T-helper 2 cell treated with Interferon-gamma antibody and Interleukin-4, amounts not matched to agents 100 ng/mL and 5 ng/mL, for 36 hours (primary cell): ENCODE measurements at regions not wholly inside any gene's neighbourhood (a gene's known extent, or its start where the extent isn't known, plus 50 kb on each side); places are given as distances from the start of the nearest gene placed in this dataset.

ENCODE experiments used
- intact Hi-C: fragments of 100-400 bp; cut with micrococcal nuclease; formaldehyde crosslinking; loops from one replicate; pipeline ENCODE4 v1.15.1; 2023

DNA sequence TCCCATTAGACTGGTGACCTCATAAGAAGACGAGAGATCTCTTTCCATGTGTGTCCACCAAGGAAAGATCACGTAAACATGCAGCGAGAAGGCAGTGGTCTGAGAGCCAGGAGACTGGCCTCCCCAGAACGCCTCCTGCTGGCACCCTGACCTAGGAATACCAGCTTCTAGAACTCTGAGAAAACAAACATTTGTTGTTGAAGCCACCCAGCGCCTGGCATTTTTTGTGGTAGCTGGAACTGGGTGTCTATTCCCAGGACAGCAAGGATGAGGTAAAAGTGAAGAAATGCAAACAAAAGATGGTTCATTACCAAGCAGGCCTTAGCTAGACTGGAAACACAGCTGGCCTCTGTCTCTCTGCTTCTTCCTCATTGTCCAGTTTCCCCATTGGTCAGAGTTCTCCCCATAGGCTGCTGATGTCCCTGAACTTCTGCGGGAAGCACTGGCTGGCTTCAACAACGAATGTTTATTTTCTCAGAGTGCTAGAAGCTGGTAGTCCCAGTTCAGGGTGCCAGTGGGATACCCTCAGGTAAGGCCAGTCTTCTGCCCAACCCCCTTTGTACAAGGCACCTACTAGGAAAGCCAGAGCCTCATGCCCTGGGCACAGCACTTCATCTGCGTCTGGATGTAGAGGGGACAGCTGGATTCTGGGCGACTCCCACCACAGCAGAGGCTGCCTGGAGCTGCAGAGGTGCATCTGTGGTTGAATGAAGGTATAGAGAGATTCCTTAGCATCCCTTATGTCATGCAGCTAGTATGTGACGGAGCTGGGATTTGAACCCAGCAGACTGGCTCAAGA lies 304.9 kb downstream of the TCERG1L start:
- intact Hi-C loops = no loop called here

DNA sequence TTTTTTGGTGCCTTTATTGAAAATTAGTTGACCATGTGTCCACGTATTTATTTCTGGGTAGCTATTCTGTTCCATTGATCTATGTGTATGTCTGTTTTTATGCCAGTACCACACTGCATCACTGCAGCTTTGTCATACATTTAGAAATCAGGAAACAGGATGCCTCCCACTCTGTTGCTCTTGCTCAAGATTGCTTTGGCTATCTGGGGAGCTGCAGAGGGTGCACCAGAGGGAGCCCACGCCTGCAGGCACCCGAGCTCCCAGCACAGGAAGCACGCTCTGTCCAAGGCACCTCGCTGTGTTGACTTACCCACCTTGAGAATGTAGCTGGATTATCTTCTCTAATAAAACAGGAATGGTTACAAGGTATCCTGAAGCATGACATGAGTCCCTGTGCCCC lies 301.7 kb downstream of the TCERG1L start:
- intact Hi-C loops = no loop called here

DNA sequence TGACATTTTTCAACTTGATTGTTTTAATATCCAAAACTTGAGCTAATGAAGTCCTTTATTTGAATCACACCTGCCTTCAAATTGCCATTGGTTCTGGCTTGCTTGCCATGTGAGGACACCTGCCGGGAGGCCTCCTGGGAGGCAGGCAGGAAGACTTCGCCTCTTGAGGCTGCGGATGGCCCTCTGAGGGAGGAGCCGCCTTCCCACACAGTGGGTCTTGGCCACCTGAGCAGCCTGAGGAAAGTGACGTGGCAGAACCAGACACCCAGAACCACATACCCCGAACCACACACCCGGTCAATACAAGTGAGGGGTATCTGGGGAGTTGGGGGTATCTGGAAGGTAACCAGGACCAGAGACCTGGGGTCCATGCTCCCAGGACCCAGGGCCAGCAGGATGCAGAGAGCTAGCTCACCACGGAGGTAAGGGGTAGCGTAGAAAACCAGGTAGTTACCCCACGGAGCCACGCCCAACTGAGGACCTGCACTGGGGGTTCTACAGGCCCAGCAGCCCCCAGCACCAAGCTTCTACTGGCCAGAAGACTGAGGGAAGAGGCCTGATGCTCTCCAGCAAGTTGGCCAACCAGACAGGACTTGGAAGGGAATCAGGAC lies 300.5 kb downstream of the TCERG1L start:
- intact Hi-C loops = no loop called here

GRCh38 chr10:131011936-131012640 lies 299.4 kb downstream of the TCERG1L start:
- intact Hi-C loops = no loop called here

DNA sequence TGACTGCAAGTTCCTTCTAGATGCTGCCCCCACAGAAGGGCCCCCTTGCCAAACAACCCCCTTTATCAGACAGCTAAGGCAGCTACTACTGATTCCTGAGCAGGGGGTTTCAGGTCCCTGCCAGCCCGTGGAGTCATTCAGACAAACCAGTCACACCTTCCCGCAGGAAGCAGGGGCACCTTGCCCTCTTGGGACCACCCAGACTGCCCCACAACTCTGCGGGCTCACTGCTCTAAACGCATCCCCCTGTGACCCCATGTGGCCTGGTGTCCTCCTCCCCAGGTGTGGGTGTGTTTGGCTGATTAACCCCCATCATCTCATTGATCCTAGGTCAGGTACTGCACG lies 298.9 kb downstream of the TCERG1L start:
- intact Hi-C loops = no loop called here

- intact Hi-C loops = no loop called here
Observed at GRCh38 chr10:131013281-131013912, 298.1 kb downstream of the TCERG1L start.

DNA sequence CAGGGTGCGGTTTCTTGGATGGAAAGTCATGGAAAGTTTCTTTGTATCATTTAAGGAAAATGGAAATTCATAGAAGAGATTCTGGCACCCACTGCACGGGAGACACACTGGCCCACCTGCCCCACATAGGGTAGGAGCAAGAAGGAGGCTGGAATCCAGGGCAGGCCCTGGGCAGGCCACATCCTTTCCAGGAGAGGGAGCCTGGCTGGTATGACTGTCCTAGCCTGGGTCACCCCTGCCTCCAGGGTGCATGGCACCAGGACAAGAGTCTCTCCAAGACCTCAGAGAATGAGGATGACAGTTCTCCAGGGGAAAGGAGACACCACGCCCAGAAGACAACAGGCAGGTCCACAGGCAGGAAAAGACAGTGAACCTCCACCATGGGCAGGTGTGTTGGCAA lies 297.2 kb downstream of the TCERG1L start:
- intact Hi-C loops = no loop called here

- intact Hi-C loops = no loop called here
Observed at GRCh38 chr10:131015271-131015670, 296.2 kb downstream of the TCERG1L start.

- intact Hi-C loops = no loop called here
Observed at GRCh38 chr10:131016556-131016955, 295.0 kb downstream of the TCERG1L start.

- intact Hi-C loops = no loop called here
Observed at GRCh38 chr10:131017566-131018285, 293.8 kb downstream of the TCERG1L start.

DNA sequence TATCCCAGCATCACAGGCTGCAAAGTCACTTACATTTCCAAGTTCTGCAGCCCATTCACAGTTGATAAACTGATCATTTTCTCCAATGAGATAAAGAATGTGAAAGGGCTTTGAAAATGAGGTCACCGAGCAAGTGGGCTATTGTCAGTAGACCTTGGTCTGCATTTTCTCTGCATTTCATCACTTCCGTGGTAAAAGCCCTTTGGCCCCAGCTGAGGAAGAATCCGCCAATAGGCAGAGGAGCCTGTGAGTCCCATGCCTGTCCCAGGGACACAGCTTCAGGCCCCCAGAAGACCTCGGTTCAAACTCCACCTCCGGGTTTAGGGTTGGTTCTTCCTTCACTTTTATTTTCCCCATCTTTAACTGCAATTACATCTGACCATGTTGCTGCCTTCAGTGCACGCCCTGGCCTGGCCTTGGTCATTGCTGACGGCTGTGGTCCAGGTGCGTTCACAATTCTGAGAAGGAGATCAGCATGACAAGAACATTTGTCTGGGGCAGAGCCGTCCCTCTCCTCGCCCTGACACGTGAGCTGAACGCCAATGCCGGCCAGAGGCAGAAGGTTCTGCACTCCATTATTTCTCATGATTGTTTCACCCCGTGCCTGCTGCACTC lies 292.5 kb downstream of the TCERG1L start:
- intact Hi-C loops = no loop called here

GRCh38 chr10:131019696-131020095 lies 291.8 kb downstream of the TCERG1L start:
- intact Hi-C loops = no loop called here

DNA sequence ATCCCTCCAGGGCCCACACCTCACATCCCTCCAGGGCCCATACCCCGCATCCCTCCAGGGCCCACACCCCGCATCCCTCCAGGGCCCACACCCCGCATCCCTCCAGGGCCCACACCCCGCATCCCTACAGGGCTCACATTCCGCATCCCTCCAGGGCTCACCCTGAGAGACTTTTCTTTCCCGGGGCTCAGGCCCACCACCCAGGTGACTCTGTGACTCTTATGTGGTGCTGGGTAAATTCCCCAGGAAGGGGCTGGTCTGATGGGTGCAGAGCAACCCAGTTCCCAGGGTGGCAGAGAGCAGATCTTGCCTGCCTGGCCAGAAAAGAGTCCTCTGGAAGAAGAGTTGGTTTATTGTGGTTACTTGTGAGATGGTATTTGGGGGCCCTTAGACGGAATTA lies 290.7 kb downstream of the TCERG1L start:
- intact Hi-C loops = no loop called here

DNA sequence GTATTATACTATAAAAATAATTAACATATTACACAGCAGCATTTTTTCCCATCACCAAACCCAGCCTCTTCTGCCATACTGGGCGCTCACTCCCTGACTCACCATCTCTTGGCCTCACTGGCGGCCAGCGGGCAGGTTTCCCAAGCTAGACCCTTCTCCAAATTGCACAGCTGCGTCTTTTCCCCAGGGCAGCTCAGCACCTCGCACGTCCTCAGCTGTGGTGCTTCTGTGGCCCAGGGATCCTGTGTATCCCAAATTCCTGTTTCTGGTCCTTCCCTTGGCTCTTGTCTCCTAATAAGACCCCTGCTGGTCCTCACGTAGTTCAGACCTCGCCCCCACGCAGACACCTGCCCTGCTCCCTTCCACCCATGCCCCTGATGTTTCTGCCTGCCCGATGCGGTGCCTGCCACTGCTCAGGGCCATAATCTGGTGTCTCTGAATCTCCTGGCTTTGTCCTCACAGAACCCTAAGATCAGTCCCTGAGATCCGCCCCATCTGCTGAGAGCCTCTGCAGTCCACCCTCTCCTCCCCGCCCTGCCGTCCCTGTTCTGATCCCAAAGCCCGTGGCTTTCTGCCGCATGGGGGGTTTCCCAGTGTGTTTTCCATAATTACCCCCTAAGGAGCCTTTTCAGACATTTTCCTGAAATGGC lies 290.1 kb downstream of the TCERG1L start:
- intact Hi-C loops = no loop called here

GRCh38 chr10:131021969-131022368 lies 289.6 kb downstream of the TCERG1L start:
- intact Hi-C loops = no loop called here

GRCh38 chr10:131022369-131022768 lies 289.2 kb downstream of the TCERG1L start:
- intact Hi-C loops = no loop called here

GRCh38 chr10:131022981-131023380 lies 288.5 kb downstream of the TCERG1L start:
- intact Hi-C loops = no loop called here

DNA sequence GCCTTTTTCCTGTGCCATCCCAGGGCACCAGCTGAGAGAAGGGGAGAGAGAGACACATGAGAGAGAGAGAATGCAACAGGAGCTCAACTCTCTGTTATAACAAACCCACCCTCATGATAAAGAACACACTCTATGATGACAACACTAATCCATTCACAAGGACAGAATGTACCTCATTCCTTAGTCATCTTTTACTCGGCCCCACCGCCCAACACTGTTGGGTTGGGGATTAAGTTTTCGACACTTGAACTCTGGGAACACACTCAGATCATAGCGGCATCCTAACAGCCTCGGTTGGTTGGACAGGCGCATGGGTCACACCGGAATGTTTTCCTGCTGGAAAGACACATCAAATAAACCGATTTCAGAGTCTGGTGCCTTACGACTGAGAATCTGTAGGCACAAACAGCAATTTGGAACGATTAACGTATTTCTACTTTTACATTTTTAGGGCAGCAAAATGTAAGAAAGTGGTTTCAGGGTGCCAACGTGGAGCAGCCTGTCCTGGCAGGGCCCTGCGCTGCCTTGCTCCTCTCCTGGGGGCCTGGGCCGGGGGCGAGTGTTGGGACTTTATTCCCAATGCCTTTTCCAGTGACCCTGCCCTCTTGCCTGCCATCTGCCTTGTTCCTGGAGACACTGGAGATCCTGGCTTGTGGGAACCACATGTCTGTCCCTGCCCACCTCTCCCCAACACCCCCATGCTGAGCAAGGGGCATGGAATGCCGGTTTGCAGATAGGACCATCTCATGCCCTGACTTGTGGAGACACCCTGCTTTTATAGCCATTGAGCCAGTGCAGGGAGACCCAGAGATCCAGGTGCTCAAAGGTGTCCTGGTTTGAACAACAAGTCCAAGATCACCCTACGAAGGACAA lies 287.0 kb downstream of the TCERG1L start:
- intact Hi-C loops = no loop called here

GRCh38 chr10:131025333-131025732 lies 286.2 kb downstream of the TCERG1L start:
- intact Hi-C loops = no loop called here

GRCh38 chr10:131027256-131027655 lies 284.3 kb downstream of the TCERG1L start:
- intact Hi-C loops = no loop called here
